HG03103 (cell line): ENCODE measurements at regions not wholly inside any gene's neighbourhood (a gene's known extent, or its start where the extent isn't known, plus 50 kb on each side); places are given as distances from the start of the nearest gene placed in this dataset.

Source experiments
- ATAC-seq: cut with Tn5 transposase; IDR thresholded peaks from one replicate; pipeline ENCODE4 v1.9.1; 2021; ENCODE audit warnings: low read depth; ENCODE audit not compliant: unreplicated experiment

- no peak for ATAC-seq
These were observed 167.6 kb upstream of the FSTL4 start for GRCh38 chr5:133779828-133780475.

DNA sequence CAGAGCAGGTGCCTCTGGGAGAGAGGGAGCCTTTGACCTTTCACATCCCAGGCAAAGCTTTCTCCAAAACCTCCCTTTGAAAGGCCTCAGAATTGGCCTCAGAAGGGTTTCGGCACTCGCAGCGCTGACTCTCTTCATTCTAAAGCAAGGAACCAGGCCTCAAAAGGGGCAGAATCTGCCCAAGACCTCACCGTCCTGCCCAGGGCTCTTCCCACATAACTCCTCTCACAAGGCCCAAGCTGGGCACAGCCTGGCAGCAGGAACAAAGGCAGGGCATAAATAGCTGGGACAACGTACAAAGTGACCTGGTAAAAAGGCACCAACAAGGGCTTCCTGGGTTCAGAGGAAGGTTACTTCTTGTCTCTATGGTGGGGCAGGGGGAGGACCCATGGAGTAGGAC, 166.3 kb upstream of the FSTL4 start:
- ATAC-seq, result no peak

- no peak for ATAC-seq
These were observed 165.6 kb upstream of the FSTL4 start for GRCh38 chr5:133777951-133778350.

- ATAC-seq, result no peak
These were observed 163.4 kb upstream of the FSTL4 start for GRCh38 chr5:133775584-133776304.

DNA sequence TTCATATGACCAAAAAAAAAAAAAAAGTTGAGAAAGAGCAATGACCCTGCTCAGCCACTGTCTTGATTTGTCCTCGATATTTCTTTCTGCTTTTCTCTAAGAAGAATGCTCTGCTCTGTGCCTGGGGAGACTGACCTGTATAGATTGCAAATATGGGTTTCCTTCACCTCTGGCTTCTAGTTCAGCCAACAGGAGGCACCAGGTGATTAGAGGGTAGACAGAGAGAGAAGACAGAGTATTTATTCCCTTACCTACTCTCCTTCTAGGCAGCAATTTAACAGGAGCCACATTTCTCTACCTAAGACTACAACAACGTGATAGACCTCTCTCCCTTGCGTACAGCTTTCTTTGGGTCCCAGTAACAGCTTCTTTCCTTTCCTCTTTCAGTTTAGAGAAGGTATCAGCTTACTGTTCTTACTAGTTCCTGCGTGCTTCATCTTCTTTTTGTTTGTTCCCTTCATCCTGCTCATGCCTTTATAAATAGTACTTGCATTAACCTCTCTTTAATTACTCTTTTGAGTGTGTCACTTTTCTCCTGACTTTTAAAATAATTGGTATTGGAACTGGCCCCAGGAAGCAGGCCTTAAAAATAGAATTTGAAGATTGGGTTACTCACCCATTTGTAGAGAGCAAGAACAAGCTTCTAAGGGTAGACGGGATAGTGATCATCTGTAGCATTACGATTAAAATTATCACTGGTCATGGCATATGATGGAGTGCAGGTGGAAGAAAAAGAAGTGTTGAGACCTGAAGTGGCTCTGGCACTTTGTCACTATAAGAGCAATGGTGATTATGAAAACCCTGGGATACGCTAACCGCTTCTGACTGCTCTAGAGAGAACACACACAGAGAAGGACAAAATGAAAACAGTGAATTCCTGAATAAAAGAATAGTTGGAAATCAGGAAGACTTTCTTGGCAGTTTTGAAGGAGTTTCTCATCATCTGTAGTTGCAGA, 161.2 kb upstream of the FSTL4 start:
- ATAC-seq, result no peak

- ATAC-seq, result no peak
These were observed 157.5 kb upstream of the FSTL4 start for GRCh38 chr5:133769842-133770241.

DNA sequence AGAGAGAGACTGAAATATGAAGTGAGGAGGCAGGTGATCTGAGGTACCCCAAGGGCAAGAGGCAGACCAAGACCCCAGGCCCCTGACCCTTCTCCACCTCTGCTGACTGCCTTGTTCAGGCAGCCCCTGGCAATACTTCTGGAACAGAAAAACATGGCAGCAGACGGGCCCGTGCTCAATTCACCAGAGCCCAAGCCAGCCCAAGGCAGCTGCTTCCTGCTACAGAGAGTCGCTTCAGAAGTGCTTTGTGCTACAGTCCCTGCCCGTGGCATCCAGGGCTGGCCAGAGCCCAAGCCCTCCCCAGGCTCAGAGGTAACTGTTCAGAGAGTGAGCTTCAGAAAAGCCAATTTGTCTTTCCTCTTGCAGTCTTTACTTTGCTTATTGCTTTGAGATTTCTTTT, 151.4 kb upstream of the FSTL4 start:
- ATAC-seq, result no peak

- no peak for ATAC-seq
These were observed 149.3 kb upstream of the FSTL4 start for GRCh38 chr5:133761632-133762031.

GRCh38 chr5:133760532-133760931, 148.2 kb upstream of the FSTL4 start:
- ATAC-seq, result no peak

GRCh38 chr5:133758641-133759040, 146.3 kb upstream of the FSTL4 start:
- ATAC-seq, result no peak

DNA sequence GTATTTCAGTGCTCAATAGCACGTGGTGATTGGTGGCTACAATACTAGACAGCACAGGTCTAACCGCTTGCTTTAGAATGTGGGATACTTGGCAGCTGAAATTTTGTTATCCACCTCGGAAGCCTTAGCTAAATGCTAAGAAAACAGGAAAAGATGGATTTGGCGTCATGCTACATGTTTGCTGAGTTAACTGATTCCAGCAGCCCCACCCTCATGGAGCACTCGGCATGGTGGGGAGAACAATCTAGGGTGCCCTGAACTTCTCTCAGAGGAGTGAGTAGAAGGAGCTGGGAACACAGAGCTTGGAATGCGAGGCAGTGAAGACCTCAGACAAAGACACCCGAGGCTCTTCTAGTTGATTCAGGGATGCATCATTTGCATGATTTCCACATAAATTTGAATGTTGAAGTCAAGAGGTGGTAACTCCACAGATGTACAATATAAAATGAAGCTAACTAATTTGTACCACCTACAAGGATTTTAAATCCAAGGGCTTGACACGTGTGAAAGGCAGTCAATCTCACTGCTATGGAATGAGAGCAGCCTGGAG, 145.1 kb upstream of the FSTL4 start:
- no peak for ATAC-seq

DNA sequence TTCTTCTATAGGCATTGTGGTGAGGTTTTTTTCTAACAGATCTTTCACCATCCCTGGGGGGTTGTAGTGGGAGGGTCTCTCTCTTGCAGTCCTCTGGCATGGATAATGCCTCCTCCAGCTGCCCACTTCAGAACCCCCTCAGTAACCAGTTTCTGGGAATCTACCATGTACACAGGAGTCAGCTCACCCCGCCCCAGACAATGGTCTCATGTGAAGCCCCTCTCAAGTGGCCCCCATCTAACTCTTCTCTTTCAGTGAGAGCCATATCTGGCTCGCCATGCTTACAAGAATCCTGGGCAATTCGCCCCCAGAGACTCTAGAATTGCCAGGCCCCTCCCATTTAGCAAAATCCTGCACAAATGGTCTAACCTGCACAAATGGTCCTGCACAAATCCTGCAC, 144.4 kb upstream of the FSTL4 start:
- no peak for ATAC-seq

- no peak for ATAC-seq
These were observed 143.7 kb upstream of the FSTL4 start for GRCh38 chr5:133756036-133756435.

GRCh38 chr5:133754575-133755169, 142.3 kb upstream of the FSTL4 start:
- ATAC-seq, result no peak

- ATAC-seq, result no peak
These were observed 141.5 kb upstream of the FSTL4 start for GRCh38 chr5:133753856-133754255.

DNA sequence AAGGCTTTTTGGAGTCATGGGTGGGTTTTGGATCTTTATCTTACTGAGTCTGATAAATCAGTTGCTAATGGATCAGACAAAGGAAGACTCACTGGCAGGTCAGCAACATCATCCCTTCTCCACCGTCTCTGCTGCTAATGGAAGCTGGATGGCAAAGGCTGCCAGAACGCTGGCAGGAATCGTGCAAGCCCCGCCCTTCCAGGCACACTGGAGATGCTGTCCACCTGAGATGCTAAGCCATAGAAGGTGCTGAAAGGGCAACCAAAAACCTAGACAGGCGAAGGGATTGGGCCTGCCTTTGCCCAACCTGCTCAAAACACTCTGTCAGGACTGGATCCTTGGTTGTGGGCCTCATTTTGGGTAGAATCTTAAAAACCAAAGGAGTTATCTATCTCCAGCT, 139.5 kb upstream of the FSTL4 start:
- no peak for ATAC-seq

- no peak for ATAC-seq
These were observed 139.1 kb upstream of the FSTL4 start for GRCh38 chr5:133751421-133751820.

DNA sequence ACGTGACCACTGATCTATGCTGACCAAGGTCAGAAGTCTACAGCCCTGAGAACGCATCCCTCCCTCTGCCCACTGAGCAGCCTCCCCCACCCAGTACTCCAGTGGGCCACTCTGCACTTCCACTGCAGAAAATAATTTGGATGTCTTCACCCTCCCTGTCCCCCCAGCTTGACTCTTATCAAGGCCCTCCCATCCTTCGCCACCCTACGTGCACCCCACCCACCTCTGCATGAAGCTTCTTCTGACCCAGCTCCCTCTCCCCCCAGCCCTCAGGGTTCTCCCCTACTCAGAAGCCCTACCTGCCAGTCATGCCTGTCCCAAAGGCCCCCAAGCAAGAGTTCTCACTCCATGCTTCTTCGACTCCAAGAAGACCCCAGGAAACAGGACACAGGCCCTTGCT, 138.5 kb upstream of the FSTL4 start:
- no peak for ATAC-seq

DNA sequence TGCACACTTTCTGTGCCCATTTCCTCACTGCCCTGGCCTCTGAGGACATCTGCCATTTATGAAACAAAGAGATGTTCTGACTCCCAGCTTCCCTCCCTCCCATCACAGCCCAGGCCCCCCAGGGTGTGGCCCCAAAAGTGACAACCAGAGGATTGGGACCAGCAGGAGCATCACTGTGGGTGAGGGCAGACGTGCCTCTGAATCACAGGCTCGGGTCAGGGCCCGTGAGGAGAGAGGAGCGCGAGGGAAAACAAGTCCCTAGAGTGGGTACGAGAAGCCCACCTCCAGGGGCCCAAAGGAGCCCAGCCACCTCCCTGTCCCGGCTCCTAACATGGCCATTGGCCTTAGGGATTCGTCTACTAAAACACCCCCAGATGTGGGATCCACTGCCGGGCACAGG, 138.0 kb upstream of the FSTL4 start:
- no peak for ATAC-seq

- no peak for ATAC-seq
These were observed 137.1 kb upstream of the FSTL4 start for GRCh38 chr5:133749331-133749985.
